HEK293 (cell line): ENCODE measurements at regions not wholly inside any gene's neighbourhood (a gene's known extent, or its start where the extent isn't known, plus 50 kb on each side); places are given as distances from the start of the nearest gene placed in this dataset.

Experiments used
- KLF1 ChIP-seq: fragments of 450-650 bp; formaldehyde crosslinking; IDR thresholded peaks from 2 replicates; pipeline ENCODE4 v1.5.1; 2016; ENCODE audit warnings: missing biosample characterization, missing genetic modification characterization
- ZNF174 ChIP-seq: fragments of 450-650 bp; formaldehyde crosslinking; IDR thresholded peaks from 2 replicates; pipeline ENCODE4 v1.5.0; 2017; ENCODE audit warnings: missing biosample characterization, mild to moderate bottlenecking, missing genetic modification characterization
- ZNF248 ChIP-seq: fragments of 450-650 bp; formaldehyde crosslinking; IDR thresholded peaks from 2 replicates; pipeline ENCODE4 v1.5.1; 2017; ENCODE audit warnings: missing biosample characterization, missing genetic modification characterization
- ZNF670 ChIP-seq: fragments of 450-650 bp; formaldehyde crosslinking; IDR thresholded peaks from 2 replicates; pipeline ENCODE4 v1.5.1; 2016; ENCODE audit warnings: missing biosample characterization, missing genetic modification characterization, low read depth
- TF ChIP-seq, protein P1 (sequence below): fragments of 450-650 bp; formaldehyde crosslinking; IDR thresholded peaks from 2 replicates; pipeline ENCODE4 v1.5.1; 2016; ENCODE audit warnings: missing biosample characterization, missing genetic modification characterization, low read depth
- TF ChIP-seq, protein P2 (sequence below): fragments of 450-650 bp; formaldehyde crosslinking; IDR thresholded peaks from 2 replicates; pipeline ENCODE4 v1.5.1; 2016; ENCODE audit warnings: missing biosample characterization, missing genetic modification characterization
- TF ChIP-seq, protein P3 (sequence below): fragments of 450-650 bp; IDR thresholded peaks from 2 replicates; pipeline ENCODE4 v1.5.1; 2018; ENCODE audit warnings: missing biosample characterization, missing genetic modification characterization
- TF ChIP-seq, protein P4 (sequence below): fragments of 450-650 bp; formaldehyde crosslinking; IDR thresholded peaks from 2 replicates; pipeline ENCODE4 v1.5.1; 2016; ENCODE audit warnings: missing biosample characterization, missing genetic modification characterization, low read depth

DNA sequence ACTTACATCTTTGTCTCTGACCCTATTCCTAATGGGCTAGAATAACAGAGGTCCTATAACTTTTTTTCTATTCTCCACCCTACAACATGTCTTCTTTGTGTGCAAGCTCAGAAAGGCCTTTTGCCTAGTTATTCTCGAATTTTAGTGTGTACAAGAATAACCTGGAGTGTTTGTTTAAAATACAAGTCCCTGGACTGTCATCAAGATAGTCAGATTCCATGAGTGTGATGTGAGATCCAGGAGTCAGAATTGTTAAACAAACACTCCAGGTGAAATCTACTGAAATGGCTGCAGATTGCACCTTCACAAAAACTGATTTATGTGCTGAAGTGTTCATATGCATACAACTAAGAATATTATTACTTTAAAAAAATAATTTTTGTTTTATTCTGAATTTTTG lies 114.4 kb upstream of the DIO2 start:
- TF ChIP-seq, protein P1, sequence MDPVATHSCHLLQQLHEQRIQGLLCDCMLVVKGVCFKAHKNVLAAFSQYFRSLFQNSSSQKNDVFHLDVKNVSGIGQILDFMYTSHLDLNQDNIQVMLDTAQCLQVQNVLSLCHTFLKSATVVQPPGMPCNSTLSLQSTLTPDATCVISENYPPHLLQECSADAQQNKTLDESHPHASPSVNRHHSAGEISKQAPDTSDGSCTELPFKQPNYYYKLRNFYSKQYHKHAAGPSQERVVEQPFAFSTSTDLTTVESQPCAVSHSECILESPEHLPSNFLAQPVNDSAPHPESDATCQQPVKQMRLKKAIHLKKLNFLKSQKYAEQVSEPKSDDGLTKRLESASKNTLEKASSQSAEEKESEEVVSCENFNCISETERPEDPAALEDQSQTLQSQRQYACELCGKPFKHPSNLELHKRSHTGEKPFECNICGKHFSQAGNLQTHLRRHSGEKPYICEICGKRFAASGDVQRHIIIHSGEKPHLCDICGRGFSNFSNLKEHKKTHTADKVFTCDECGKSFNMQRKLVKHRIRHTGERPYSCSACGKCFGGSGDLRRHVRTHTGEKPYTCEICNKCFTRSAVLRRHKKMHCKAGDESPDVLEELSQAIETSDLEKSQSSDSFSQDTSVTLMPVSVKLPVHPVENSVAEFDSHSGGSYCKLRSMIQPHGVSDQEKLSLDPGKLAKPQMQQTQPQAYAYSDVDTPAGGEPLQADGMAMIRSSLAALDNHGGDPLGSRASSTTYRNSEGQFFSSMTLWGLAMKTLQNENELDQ (tag by site-specific recombination): no peak
- TF ChIP-seq ZNF248 (tag by site-specific recombination) (no peak), ZNF670 (tag by site-specific recombination) (no peak), KLF1 (tag by site-specific recombination) (no peak), ZNF174 (tag by site-specific recombination) (no peak)
- TF ChIP-seq, protein P2, sequence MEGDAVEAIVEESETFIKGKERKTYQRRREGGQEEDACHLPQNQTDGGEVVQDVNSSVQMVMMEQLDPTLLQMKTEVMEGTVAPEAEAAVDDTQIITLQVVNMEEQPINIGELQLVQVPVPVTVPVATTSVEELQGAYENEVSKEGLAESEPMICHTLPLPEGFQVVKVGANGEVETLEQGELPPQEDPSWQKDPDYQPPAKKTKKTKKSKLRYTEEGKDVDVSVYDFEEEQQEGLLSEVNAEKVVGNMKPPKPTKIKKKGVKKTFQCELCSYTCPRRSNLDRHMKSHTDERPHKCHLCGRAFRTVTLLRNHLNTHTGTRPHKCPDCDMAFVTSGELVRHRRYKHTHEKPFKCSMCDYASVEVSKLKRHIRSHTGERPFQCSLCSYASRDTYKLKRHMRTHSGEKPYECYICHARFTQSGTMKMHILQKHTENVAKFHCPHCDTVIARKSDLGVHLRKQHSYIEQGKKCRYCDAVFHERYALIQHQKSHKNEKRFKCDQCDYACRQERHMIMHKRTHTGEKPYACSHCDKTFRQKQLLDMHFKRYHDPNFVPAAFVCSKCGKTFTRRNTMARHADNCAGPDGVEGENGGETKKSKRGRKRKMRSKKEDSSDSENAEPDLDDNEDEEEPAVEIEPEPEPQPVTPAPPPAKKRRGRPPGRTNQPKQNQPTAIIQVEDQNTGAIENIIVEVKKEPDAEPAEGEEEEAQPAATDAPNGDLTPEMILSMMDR (tag by site-specific recombination): no peak
- TF ChIP-seq, protein P3, sequence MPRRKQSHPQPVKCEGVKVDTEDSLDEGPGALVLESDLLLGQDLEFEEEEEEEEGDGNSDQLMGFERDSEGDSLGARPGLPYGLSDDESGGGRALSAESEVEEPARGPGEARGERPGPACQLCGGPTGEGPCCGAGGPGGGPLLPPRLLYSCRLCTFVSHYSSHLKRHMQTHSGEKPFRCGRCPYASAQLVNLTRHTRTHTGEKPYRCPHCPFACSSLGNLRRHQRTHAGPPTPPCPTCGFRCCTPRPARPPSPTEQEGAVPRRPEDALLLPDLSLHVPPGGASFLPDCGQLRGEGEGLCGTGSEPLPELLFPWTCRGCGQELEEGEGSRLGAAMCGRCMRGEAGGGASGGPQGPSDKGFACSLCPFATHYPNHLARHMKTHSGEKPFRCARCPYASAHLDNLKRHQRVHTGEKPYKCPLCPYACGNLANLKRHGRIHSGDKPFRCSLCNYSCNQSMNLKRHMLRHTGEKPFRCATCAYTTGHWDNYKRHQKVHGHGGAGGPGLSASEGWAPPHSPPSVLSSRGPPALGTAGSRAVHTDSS (tag by site-specific recombination): no peak
- TF ChIP-seq, protein P4, sequence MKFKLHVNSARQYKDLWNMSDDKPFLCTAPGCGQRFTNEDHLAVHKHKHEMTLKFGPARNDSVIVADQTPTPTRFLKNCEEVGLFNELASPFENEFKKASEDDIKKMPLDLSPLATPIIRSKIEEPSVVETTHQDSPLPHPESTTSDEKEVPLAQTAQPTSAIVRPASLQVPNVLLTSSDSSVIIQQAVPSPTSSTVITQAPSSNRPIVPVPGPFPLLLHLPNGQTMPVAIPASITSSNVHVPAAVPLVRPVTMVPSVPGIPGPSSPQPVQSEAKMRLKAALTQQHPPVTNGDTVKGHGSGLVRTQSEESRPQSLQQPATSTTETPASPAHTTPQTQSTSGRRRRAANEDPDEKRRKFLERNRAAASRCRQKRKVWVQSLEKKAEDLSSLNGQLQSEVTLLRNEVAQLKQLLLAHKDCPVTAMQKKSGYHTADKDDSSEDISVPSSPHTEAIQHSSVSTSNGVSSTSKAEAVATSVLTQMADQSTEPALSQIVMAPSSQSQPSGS (tag by site-specific recombination): no peak
